Activated T-helper 1 cell treated with anti-CD3 and anti-CD28 coated beads, Interleukin-12 subunit alpha, Interleukin-12 subunit beta, Interleukin-2, Interleukin-4 antibody, amounts not matched to agents 30 ng/mL and 10 ng/mL and 1 ng/mL, durations not matched to agents 14 hours and 24 hours and 36 hours (primary cell): ENCODE measurements at regions not wholly inside any gene's neighbourhood (a gene's known extent, or its start where the extent isn't known, plus 50 kb on each side); places are given as distances from the start of the nearest gene placed in this dataset.
"Not testable (repeated sequence)": the region's sequence is repeated elsewhere in the genome, so short reads cannot be mapped to it uniquely, and the experiment has no call there.

Experiments used
- DNase-seq: peaks from one replicate; pipeline ENCODE4 v3.0.0; 2021; ENCODE audit warnings: low spot score
- H3K27ac Mint-ChIP-seq: one replicate; pipeline ENCODE4 v1.8.0; 2021; ENCODE audit warnings: mild to moderate bottlenecking, mixed read lengths
- H3K27me3 Mint-ChIP-seq: one replicate; pipeline ENCODE4 v1.8.0; 2022; ENCODE audit warnings: mild to moderate bottlenecking, moderate library complexity, mixed read lengths; ENCODE audit not compliant: insufficient read depth
- H3K36me3 Mint-ChIP-seq: one replicate; pipeline ENCODE4 v1.8.0; 2021; ENCODE audit warnings: low read depth, mixed read lengths
- H3K4me1 Mint-ChIP-seq: one replicate; pipeline ENCODE4 v1.8.0; 2021; ENCODE audit warnings: low read depth, mixed read lengths
- H3K4me3 Mint-ChIP-seq: one replicate; pipeline ENCODE4 v1.8.0; 2021; ENCODE audit warnings: mild to moderate bottlenecking, moderate library complexity, mixed read lengths
- H3K9me3 Mint-ChIP-seq: one replicate; pipeline ENCODE4 v1.8.0; 2021; ENCODE audit warnings: mixed read lengths
- intact Hi-C: fragments of 100-400 bp; cut with micrococcal nuclease; formaldehyde crosslinking; loops from one replicate; pipeline ENCODE4 v1.15.1; 2024

- H3K9me3 Mint-ChIP-seq = peaks cover 7% of the 10 kb centered on the region
- intact Hi-C loops = loop anchor here (10.0 kb wide), 1 partner anchor 1628 kb away; the partner anchor contains the start of gene CALCA
- peak overlapping the region; percentile 67 for H3K27ac Mint-ChIP-seq
- H3K27me3 Mint-ChIP-seq = peaks cover 60% of the 10 kb centered on the region
- H3K4me3 Mint-ChIP-seq = no peak overlapping the region
- peaks cover 6% of the 10 kb centered on the region for H3K36me3 Mint-ChIP-seq
- H3K4me1 Mint-ChIP-seq = peaks cover 8% of the 10 kb centered on the region
- DNase-seq = no peak
These were observed 135.2 kb upstream of the C11orf58 start for GRCh38 chr11:16603245-16603644.

- Mint-ChIP-seq H3K4me1 (no peaks in the 10 kb centered on the region), H3K36me3 (no peaks in the 10 kb centered on the region), H3K9me3 (no peaks in the 10 kb centered on the region), H3K27me3 (peaks cover 35% of the 10 kb centered on the region), H3K27ac (no peak overlapping the region), H3K4me3 (no peak overlapping the region)
- DNase-seq = no peak
- intact Hi-C loops = loop anchor here (5.0 kb wide), 1 partner anchor 52 kb away; no protein-coding TSS in a partner anchor
These were observed 139.5 kb upstream of the C11orf58 start for GRCh38 chr11:16598906-16599305.

DNA sequence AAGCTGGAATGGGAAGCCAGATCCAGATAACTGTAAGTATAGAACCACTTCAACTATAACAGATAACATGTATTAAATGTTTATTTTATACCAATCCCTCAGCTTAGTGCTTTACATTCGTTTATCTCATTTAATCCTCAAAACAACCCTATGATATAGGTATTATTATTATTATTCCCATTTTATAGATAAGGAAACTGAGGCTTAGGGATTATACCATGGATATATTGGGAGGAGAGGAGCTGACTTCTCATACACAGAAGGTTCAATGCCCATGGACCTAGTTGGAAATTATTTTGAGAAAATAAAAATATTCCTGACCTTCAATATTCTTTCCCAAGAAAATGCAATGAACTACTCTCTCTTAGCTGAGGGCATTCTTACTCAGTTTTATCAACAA lies 140.4 kb upstream of the C11orf58 start:
- Mint-ChIP-seq H3K4me1 (no peaks in the 10 kb centered on the region), H3K4me3 (no peak overlapping the region), H3K27me3 (peaks cover 28% of the 10 kb centered on the region), H3K36me3 (no peaks in the 10 kb centered on the region), H3K27ac (no peak overlapping the region), H3K9me3 (no peaks in the 10 kb centered on the region)
- no peak for DNase-seq
- intact Hi-C loops = loop anchor here (5.0 kb wide), 1 partner anchor 51 kb away; no protein-coding TSS in a partner anchor

DNA sequence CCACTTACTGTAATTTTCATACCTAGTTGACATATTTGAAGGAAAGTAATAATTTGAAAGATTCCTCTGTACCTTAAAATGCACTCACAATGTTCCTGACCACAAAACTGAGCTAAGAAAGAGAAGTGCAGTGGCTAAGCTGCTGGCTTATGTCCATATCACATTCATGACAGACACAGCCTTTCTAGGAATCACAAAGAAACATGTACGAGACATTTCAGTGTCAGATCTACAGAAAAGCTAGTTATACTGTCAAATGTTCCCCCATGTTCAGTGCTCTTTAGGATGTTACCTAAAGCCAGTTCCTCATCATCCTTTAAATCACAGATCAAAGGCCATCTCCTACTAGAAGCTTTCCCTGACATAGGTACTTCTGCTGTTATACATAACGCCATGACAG lies 142.2 kb upstream of the C11orf58 start:
- intact Hi-C loops = loop anchor here (5.0 kb wide), 1 partner anchor 49 kb away; no protein-coding TSS in a partner anchor
- Mint-ChIP-seq H3K27me3 (peaks cover 18% of the 10 kb centered on the region), H3K9me3 (no peaks in the 10 kb centered on the region), H3K36me3 (no peaks in the 10 kb centered on the region), H3K4me3 (no peak overlapping the region), H3K4me1 (no peaks in the 10 kb centered on the region), H3K27ac (no peak overlapping the region)
- DNase-seq = no peak

DNA sequence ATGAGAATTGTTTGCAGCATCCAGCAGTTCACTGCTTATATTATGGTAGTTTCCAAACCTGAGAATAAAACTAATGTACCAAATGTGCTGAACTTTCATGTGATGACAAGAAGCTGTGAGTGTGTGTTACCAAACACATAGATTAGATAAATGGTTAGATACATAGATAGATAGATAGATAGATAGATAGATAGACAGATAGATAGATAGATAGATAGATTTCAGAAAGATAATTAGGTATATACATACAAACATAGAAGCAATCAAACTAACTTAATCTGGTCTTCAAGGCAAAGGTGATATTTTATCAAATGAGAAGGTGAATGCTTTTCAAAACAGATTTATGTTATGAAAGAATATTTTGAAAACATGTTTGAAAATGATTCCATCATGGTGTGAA lies 147.3 kb upstream of the C11orf58 start:
- no peaks in the 10 kb centered on the region for H3K9me3 Mint-ChIP-seq
- peaks cover 4% of the 10 kb centered on the region for H3K27me3 Mint-ChIP-seq
- no peaks in the 10 kb centered on the region for H3K4me1 Mint-ChIP-seq
- H3K27ac Mint-ChIP-seq = no peak overlapping the region
- DNase-seq = no peak
- intact Hi-C loops = no loop called here
- no peaks in the 10 kb centered on the region for H3K36me3 Mint-ChIP-seq
- H3K4me3 Mint-ChIP-seq = no peak overlapping the region

DNA sequence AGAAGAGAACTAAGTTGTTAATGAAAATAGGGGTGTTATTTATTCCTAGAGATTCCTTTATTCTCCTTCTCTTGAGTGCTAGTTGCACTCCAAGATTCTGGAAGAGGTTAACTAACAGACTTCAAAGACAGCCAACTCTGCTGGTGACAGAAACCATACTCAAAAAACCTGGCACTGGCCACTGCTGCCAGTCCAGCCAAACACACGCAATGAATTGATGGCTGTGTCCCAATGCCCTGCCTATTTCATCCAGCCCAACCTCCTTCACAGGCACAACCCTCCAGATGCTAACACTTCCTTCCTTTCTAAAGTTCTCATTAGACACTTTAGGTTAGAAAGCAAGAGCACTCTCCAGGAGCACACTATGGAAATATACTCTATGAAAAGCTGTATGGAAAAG lies 150.8 kb upstream of the C11orf58 start:
- H3K27me3 Mint-ChIP-seq = peaks cover 2% of the 10 kb centered on the region
- no peaks in the 10 kb centered on the region for H3K4me1 Mint-ChIP-seq
- no peak for DNase-seq
- H3K9me3 Mint-ChIP-seq = no peaks in the 10 kb centered on the region
- intact Hi-C loops = no loop called here
- no peaks in the 10 kb centered on the region for H3K36me3 Mint-ChIP-seq
- H3K27ac Mint-ChIP-seq = no peak overlapping the region
- no peak overlapping the region for H3K4me3 Mint-ChIP-seq

- Mint-ChIP-seq H3K4me3 (no peak overlapping the region), H3K27me3 (no peaks in the 10 kb centered on the region), H3K4me1 (no peaks in the 10 kb centered on the region), H3K36me3 (no peaks in the 10 kb centered on the region), H3K9me3 (no peaks in the 10 kb centered on the region), H3K27ac (no peak overlapping the region)
- intact Hi-C loops = no loop called here
- DNase-seq = no peak
These were observed 153.9 kb upstream of the C11orf58 start for GRCh38 chr11:16584569-16584968.

DNA sequence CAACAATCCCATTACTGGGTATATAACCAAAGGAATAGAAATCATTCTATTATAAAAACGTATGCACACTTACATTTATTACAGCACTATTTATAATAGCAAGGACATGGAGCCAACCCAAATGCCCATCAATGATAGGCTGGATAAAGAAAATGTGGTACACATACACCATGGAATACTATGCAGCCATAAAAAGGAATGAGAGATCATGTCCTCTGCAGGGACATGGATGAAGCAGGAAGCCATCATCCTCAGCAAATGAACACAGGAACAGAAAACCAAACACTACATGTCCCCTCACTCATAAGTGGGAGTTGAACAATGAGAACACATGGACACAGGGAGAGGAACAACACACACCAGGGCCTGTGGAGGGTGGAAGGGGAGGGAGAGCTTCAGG lies 157.4 kb upstream of the C11orf58 start:
- DNase-seq, intact Hi-C loops, H3K27ac Mint-ChIP-seq, H3K9me3 Mint-ChIP-seq, H3K4me1 Mint-ChIP-seq, H3K4me3 Mint-ChIP-seq, H3K27me3 Mint-ChIP-seq, H3K36me3 Mint-ChIP-seq: not testable (repeated sequence)

DNA sequence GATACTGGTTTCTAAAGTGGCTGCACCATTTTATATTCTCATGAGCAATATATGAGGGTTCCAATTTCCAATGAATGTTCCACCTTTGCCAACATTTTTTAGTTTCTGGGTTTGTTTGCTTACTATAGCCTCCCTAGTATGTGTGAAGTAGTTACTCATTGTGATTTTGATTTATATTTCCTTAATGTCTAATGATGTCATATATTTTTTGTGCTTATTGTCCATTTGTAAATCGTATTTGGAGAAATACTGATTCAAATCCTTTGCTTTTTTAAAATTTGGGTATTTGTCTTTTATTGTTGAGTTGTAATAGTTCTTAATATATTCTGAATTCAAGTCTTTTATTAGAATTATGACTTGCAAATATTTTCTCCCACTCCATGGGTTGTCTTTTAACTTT lies 161.0 kb upstream of the C11orf58 start:
- no peaks in the 10 kb centered on the region for H3K36me3 Mint-ChIP-seq
- H3K9me3 Mint-ChIP-seq = no peaks in the 10 kb centered on the region
- H3K27ac Mint-ChIP-seq = no peak overlapping the region
- no peaks in the 10 kb centered on the region for H3K27me3 Mint-ChIP-seq
- intact Hi-C loops = no loop called here
- no peaks in the 10 kb centered on the region for H3K4me1 Mint-ChIP-seq
- DNase-seq = no peak
- no peak overlapping the region for H3K4me3 Mint-ChIP-seq

GRCh38 chr11:16574889-16575288 lies 163.6 kb upstream of the C11orf58 start:
- not testable (repeated sequence) for H3K4me3 Mint-ChIP-seq

DNA sequence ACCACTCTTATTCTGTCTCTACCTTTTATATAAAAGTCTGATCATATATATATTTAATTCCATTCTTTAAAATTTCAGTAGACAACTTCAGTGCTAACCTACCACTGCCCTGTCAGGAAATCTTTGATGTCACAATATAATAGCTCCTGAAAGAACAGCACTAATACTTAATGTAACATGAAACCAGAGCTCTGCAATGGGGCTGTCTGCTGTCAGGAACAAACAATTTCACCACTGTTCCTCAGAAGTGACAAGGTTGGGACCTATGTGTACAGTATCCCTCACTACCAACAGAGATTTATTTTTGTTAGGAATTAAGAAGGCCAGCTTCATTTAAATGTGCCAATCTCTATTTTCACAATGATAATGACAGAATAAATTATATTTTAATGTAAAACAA lies 165.5 kb upstream of the C11orf58 start:
- intact Hi-C loops = no loop called here
- Mint-ChIP-seq H3K27me3 (no peaks in the 10 kb centered on the region), H3K9me3 (no peaks in the 10 kb centered on the region), H3K4me1 (no peaks in the 10 kb centered on the region), H3K4me3 (no peak overlapping the region), H3K27ac (no peak overlapping the region), H3K36me3 (no peaks in the 10 kb centered on the region)
- DNase-seq = no peak

More at GRCh38 chr11:16574889-16575288, 163.6 kb upstream of the C11orf58 start:
- H3K27me3 Mint-ChIP-seq, intact Hi-C loops, H3K36me3 Mint-ChIP-seq, DNase-seq, H3K9me3 Mint-ChIP-seq, H3K27ac Mint-ChIP-seq, H3K4me1 Mint-ChIP-seq: not testable (repeated sequence)

- Mint-ChIP-seq H3K9me3 (no peaks in the 10 kb centered on the region), H3K4me3 (no peak overlapping the region), H3K27me3 (no peaks in the 10 kb centered on the region), H3K4me1 (no peaks in the 10 kb centered on the region), H3K27ac (no peak overlapping the region), H3K36me3 (no peaks in the 10 kb centered on the region)
- intact Hi-C loops = no loop called here
- DNase-seq = no peak
These were observed 177.3 kb upstream of the C11orf58 start for GRCh38 chr11:16561150-16561549.

DNA sequence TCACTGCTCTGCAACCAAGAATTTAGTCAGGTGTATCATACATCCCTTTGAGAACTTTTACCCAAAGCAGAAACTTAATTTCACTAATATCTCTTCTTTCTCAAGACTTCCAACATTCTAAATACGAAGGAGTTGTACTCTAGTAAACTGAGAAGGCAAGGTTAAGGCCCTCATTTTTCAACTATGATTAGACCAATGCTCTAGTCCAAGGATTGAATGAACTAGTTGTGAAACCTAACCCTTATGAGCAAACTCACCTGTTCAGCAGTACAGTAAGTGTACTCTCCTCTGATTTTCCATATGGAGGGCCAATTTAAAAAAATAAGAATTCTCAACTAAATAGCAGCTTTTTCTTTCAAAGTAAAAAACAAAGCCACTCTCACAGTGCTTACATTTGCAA lies 180.0 kb upstream of the C11orf58 start:
- Mint-ChIP-seq H3K4me3 (no peak overlapping the region), H3K4me1 (no peaks in the 10 kb centered on the region)
- DNase-seq = no peak

GRCh38 chr11:16555956-16556355 lies 182.5 kb upstream of the C11orf58 start:
- intact Hi-C loops = no loop called here
- H3K4me3 Mint-ChIP-seq = no peak overlapping the region
- H3K4me1 Mint-ChIP-seq = no peaks in the 10 kb centered on the region
- no peaks in the 10 kb centered on the region for H3K36me3 Mint-ChIP-seq
- no peaks in the 10 kb centered on the region for H3K9me3 Mint-ChIP-seq
- no peaks in the 10 kb centered on the region for H3K27me3 Mint-ChIP-seq
- DNase-seq = no peak
- H3K27ac Mint-ChIP-seq = no peak overlapping the region

More for the DNA sequence above, 180.0 kb upstream of the C11orf58 start:
- no peaks in the 10 kb centered on the region for H3K36me3 Mint-ChIP-seq
- intact Hi-C loops = no loop called here
- H3K9me3 Mint-ChIP-seq = no peaks in the 10 kb centered on the region
- no peaks in the 10 kb centered on the region for H3K27me3 Mint-ChIP-seq
- H3K27ac Mint-ChIP-seq = no peak overlapping the region
